GM21723 (cell line): ENCODE measurements at regions not wholly inside any gene's neighbourhood (a gene's known extent, or its start where the extent isn't known, plus 50 kb on each side); places are given as distances from the start of the nearest gene placed in this dataset.

Source experiments
- ATAC-seq: cut with Tn5 transposase; IDR thresholded peaks from one replicate; pipeline ENCODE4 v1.9.1; 2021; ENCODE audit warnings: mild to moderate bottlenecking, moderate library complexity; ENCODE audit not compliant: unreplicated experiment

GRCh38 chr2:19045151-19045550 lies 313.3 kb downstream of the OSR1 start:
- no peak for ATAC-seq

GRCh38 chr2:19043893-19044292 lies 314.5 kb downstream of the OSR1 start:
- ATAC-seq: no peak

DNA sequence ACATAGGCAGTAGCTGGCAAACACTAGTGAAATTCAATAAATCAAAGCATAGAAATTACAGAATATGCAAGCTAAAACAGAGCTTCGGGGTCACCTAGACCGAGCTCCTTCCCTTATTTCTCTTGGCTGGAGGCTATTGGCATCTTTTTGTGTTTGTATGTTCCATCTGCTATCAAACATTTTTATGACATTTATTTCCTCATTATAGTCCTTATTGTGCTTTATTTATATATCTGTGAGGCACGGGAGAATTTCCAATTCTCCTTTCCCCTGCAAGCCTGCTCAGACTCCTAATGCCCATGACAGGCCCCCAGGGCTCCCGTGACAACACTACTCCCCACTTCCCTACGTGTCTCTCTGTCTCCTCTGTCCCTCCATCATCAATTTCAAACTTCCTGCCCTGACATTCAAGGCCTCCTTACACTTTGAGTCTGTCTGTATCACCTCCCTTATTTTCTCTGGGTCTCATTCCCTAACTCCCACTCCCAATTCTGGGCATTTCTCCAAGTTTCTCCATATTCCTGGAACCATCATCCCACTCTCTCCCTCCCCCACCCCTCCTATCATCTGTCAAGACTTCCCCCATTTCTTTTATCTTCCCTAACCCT lies 316.9 kb downstream of the OSR1 start:
- no peak for ATAC-seq

DNA sequence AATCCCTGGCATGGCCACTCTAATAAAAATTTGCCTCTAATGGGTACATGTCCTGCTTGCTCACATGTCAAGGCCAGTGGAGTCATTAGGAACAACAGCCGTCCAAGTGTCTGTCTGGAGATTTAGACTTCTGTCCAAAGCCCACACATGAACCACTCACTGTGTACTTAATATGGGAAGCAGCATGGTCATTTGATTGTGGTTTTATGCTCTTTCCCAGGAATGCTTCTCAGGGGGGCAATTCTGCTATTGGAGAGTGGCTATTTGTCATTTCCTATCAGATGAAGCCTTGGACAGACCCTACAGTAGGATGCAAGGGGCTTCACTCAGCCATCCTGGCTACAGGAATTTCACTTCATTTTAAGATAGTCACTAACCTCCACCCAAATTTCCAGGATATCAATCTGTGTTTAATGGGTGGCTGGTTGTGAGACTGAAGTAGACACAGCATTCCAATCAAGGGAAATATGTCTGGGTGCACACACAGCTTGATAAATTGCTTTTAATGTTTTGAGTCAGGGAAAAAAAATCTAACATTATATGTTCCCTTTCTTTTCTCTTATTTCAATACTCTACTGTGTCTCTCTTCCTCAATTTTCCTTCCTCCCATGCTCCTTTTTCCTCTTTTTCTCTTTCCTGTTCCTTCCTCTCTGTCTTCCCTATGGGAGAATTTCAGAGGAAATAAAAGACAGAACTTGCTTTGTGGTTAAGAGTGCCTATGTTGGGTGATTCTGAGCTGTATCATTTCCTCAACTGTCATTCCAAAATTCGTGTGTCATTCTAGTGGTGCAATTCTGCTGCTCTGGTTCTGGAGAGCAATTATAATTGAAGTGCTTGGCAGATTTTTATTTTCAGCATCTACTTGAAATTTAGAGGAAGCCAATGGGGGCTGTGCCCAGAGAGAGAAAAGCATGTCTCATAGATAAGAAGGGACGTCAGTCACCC lies 320.1 kb downstream of the OSR1 start:
- no peak for ATAC-seq

GRCh38 chr2:19036091-19036490 lies 322.3 kb downstream of the OSR1 start:
- ATAC-seq: no peak

DNA sequence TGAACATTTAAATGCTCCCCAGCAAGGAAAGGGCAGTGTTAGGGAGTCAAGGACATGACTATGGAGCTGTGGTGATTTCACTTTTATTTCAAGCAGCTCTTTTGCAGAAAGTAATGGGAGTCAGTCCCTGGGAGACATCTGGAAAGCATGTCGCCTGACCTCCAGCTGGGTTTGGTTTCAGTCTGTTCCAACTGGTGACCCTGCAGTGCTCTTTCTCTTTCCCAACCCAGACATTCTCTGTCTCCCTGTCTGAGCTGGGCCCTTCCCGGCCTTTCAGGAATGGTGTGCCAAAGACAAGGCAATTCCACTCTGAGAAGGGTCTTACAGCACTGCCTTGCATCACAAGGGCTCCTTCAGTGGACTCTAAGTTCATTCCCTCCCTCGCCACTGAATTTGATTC lies 323.2 kb downstream of the OSR1 start:
- no peak for ATAC-seq

GRCh38 chr2:19033240-19033639 lies 325.2 kb downstream of the OSR1 start:
- ATAC-seq: no peak

DNA sequence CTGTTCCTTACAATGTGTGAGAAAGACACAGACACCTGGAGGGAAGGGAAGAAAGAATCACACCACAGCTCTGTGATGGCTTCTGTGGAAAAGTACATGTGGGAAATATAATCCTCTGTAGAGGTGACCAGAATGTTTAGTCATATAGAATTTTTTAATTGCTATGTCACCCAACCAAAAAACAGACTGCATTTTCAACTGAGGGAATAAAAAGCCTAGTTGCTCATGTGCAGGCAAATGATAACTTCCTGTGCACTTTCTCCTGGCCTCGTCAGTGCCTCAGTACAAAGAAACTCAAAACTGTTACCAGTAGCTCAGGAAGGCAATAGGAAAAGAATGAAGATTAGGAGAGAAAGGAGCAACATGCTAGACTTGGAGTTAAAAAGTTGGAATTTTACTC lies 326.8 kb downstream of the OSR1 start:
- no peak for ATAC-seq

GRCh38 chr2:19029655-19030054 lies 328.8 kb downstream of the OSR1 start:
- no peak for ATAC-seq

- ATAC-seq: no peak
These were observed 329.6 kb downstream of the OSR1 start for GRCh38 chr2:19028587-19029375.

DNA sequence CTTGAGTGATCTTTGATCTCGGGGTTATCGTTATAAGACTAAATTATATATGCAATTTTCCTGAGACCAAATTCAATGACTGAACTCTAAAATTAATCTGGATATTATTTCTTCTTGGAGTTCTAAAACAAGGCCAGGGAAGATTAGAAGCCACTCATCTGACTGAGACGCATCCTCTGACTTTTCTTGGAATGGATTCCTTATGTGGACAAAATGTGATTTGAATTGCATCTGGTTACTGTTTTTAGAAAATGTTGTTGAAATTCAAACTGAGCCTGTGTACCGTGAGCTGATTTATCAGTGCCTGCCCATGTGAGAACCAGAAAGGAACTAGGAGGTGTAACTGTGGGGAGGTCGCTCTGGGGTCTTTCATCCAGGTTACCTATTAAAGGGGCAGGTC lies 330.8 kb downstream of the OSR1 start:
- no peak for ATAC-seq

GRCh38 chr2:19026261-19026660 lies 332.2 kb downstream of the OSR1 start:
- no peak for ATAC-seq

GRCh38 chr2:19022334-19022733 lies 336.1 kb downstream of the OSR1 start:
- ATAC-seq: no peak

DNA sequence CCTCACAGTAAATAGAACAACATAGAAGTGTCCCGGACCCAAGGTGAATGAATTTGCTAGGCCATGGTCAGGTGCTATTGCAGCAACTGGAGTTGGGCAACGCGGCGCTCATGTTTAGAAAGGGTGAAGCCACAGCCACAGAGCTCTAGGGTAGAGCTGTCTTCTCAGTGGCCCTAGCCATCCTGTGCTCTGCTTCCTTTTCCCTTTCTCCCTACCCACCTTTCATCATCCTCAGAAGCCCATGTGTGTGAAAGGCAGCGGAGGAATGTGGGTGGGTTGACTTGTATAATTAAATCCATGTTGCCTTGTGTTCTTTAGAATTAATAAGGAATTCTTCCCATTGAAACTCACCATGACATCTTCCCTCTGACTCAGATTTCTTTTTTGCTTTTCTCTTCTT lies 336.7 kb downstream of the OSR1 start:
- no peak for ATAC-seq

DNA sequence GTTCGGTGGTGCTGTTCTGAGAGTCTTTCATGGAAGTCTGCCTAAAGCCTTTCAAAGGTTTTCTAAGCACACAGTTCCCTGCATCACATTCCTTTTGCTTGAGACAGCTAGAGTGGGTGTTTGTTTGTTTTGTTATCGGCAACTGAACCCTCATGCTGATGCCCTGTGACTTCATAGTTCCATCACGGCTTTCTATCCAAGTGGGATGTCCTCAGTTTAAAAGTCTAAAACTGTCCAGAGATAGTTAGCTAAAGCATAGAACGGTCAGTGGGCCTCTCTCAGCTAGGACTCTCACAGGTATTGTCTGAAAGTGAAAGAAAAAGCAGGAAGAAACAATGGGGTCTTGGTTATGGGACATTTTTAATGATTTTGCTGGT lies 337.3 kb downstream of the OSR1 start:
- ATAC-seq: no peak

DNA sequence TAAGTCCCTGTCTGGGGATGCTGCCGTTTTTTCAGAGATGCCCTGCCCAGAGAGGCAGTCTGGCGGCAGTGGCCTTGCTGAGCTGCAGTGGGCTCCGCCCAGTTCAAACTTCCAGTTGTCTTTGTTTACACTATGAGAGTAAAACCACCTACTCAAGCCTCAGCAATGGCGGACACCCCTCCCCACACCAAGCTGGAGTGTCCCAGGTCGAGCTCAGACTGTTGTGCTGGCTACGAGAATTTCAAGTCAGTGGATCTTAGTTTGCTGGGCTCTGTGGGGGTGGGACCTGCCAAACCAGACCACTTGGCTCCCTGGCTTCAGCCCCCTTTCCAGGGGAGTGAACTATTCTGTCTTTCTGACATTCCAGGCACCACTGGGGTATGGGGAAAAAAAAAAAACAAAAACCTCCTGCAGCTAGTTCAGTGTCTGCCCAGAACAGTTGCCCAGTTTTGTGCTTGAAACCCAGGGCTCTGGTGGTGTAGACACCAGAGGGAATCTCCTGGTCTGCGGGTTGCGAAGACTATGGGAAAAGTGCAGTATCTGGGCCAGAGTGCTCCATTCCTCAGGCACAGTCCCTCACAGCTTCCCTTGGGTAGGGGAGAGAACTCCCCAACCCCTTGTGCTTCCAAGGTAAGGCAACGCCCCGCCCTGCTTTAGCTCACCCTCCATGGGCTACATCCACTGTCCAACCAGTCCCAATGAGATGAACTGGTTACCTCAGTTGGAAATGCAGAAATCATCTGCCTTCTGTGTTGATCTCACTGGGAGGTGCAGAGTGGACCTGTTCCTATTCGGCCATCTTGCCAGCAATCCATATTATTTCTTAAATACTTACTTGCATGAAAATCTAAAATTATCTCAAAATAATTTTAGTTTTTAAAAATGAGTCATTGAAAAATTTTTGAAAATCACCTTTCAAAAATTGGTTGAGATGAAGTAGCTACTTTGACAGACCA lies 338.0 kb downstream of the OSR1 start:
- ATAC-seq: no peak

DNA sequence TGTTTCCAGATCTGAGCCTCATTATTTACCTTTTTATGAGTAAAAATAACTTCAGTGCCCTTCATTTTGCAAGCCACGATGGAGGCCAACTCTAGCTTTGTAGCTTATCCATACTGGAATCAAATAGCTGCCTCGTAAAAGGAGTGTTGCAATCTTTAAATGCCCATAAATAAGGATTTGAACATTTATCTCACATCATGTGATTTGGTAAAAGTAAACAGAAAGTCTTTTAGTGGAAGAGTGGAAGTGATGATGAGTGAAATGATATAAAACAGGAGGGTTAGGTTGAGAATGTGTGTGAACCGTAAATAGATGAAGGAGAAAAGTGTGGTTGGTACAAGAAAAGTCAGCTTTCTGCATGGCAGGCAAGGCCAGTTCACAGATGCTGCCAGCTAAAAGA lies 348.9 kb downstream of the OSR1 start:
- ATAC-seq: no peak

GRCh38 chr2:19003554-19003953 lies 354.9 kb downstream of the OSR1 start:
- no peak for ATAC-seq

DNA sequence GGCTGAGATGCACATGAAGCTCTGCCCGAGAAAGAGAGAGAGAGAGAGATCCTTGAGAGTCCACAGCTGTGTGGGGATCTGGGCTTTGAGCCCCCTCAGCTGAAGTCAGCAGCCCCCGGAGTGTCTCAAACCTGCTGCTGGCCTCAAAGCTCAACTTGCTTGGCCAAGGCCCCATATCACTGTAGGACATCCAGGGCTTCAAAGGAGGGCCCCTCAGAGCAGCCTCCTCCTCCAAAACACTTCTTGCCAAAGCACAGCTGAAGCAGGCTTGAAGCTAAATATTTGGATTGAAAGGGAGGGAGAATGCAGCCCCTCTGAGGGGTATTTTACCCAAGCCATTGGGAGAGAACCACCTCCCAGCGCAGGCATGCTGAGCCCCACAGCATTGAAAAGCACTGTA lies 357.6 kb downstream of the OSR1 start:
- no peak for ATAC-seq

DNA sequence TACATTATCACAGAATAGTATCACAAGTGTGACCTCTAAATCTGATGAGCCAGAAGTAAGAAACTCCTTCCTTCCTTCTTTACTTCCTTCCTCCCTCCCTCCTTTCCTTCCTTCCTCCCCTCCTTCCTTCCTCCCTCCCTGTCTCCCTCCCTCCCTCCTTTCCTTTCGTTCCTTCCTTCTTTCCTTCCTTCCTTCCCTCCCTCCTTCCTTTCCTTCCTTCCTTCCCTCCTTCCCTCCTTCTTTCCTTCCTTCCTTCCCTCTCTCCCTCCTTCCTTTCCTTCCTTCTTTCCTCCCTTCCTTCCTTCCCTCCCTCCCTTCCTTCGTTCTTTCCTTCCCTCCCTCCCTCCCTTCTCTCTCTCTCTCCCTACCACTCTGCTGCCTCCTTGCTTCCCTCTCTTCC lies 359.2 kb downstream of the OSR1 start:
- no peak for ATAC-seq

DNA sequence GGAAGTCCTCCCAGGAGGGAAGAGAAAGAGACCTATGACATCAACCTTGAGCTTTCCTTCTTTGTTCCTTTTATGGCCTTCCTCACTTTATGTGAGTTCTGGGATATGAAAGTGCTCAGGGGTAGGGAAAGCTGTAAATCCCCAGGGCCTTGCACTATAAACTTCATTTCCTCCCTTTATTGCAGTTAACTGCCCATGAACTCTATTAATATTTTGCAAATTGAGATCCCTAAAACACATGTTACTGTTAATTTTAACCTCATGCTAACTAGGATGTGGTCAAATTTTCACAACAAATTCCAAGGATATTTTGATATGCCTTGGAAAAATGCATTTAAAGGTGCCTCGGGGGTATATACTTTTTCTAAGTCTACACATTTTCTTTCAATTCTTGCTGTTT lies 359.9 kb downstream of the OSR1 start:
- ATAC-seq: no peak
